HG03575 (cell line): ENCODE measurements at regions not wholly inside any gene's neighbourhood (a gene's known extent, or its start where the extent isn't known, plus 50 kb on each side); places are given as distances from the start of the nearest gene placed in this dataset.

ENCODE experiments used
- ATAC-seq: cut with Tn5 transposase; IDR thresholded peaks from one replicate; pipeline ENCODE4 v1.9.1; 2021; ENCODE audit not compliant: unreplicated experiment, insufficient number of reproducible peaks, low FRiP score; ENCODE audit errors: extremely low read depth

DNA sequence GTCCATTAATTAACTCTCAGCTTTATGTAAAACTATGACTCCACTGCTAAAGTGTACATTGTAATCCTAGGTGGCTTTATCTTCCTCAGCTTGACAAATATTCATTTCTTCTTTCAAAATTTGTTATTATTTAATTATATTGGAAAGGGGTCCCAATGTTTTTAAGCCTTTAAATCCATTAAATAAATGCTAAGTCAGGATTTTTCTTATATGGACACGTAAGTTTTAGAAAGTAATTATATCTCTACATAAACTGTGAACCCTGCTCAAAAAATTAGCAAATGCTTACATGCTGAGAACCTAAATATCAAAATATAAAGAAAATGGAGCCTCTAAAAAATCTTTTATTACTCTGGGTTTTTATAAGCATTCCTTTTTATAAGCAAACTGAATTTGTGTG lies 78.2 kb upstream of the MIR17HG start:
- ATAC-seq: no peak

GRCh38 chr13:91270031-91270430 lies 77.5 kb upstream of the MIR17HG start:
- no peak for ATAC-seq

- ATAC-seq: no peak
These were observed 75.2 kb upstream of the MIR17HG start for GRCh38 chr13:91272235-91272777.

DNA sequence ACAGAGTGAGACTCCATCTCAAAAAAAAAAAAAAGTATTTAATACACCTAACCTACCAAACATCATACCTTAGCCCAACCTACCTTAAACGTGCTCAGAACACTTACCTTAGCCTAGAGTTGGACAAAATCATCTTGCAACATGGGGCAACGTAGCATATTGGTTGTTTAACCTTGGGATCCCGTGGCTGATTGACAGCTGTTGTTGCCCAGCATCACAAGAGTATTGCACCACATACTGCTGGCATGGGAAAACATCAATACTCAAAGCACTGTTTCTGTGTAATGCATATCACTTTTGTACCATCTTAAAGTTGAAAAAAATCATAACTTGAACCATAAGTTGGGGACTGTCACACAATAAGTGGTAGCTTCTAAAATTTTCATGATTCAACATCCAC lies 73.8 kb upstream of the MIR17HG start:
- ATAC-seq: no peak

DNA sequence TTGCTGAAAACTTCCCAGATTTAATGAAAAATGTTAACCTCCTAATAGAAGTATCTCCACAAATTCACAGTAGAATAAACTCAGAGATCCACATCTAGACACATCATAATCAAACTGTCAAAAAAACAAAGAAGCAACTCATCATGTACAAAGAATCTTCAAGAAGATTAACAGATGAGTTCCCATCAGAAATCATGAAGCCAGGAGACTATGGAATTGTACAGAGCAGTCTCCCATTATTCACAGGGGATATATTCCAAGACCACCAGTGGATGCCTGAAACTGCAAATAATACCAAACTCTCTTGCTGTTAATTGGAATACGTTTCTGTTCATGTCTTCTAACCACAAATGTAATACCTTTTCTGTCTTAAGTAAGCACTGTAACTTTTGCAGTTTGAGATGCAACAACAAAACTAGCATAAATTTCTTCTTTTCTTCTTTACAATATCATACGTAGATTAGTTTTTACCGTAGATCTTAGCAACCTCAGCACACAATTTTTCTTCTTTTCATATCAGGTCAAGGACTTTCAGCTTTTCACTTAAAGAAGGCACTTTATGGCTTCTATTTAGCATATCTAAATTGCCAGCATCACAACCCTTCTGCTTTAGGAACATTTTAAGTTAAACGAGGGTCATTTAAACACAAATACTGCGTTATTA lies 70.3 kb upstream of the MIR17HG start:
- ATAC-seq: no peak

DNA sequence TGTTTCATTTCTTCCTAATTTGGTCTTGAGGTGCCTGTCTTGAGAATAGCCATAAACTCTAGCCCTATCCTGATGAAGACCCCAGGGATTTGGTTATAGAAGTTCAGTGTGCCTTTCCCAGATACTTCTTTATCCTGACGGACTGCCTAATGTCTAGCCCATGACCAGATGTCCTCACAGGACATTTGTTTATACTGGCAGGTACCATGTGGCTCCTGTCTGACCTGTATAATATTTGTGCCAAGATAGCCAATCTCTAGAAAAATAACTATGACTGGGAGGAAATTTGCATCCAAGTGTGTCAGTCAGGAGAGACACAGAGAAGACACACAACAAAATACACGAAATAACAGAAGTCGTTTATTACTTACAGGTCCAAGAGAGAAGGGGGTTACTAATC lies 69.2 kb upstream of the MIR17HG start:
- ATAC-seq: no peak

DNA sequence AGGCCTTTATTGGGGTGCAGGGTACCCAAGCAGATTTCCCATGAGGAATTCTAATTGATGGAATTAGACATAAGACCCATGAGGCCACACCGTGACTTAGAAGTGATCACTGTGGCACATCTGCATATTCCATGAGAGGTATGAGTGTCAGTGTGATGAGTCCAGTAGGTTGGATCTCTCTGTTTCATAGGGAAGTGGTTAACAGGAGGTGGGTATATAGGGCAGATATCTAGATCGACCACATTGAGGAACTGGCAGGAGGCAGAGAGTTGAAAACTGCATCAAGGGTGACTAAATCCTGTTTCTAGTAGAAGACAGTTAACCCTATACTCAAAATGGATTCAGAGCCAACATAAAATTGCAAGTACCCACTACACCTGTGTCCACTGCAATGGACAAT lies 68.6 kb upstream of the MIR17HG start:
- ATAC-seq: no peak

- ATAC-seq: no peak
These were observed 66.7 kb upstream of the MIR17HG start for GRCh38 chr13:91280801-91281200.

DNA sequence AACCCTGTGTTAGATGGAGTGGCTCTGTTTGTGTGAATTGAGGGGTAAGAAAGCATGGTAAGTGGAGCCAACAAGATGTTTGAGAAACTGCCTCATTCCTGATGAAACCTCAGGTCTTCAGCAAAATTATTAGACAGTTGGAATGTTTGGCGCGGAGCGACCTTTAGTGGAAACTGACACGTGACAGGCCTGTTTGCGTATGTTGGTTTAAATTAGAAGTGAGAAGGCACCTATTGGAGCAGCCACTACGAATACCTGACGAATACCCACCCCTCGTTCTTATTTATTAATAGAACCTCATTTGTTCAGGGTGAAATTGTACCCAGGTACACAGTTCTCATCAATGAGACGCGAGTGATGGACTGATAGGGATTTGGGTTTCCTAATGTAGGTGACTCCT lies 63.2 kb upstream of the MIR17HG start:
- no peak for ATAC-seq

GRCh38 chr13:91286317-91286716 lies 61.2 kb upstream of the MIR17HG start:
- no peak for ATAC-seq

- no peak for ATAC-seq
These were observed 56.4 kb upstream of the MIR17HG start for GRCh38 chr13:91291078-91291477.

- ATAC-seq: no peak
These were observed 54.8 kb upstream of the MIR17HG start for GRCh38 chr13:91292630-91293221.

DNA sequence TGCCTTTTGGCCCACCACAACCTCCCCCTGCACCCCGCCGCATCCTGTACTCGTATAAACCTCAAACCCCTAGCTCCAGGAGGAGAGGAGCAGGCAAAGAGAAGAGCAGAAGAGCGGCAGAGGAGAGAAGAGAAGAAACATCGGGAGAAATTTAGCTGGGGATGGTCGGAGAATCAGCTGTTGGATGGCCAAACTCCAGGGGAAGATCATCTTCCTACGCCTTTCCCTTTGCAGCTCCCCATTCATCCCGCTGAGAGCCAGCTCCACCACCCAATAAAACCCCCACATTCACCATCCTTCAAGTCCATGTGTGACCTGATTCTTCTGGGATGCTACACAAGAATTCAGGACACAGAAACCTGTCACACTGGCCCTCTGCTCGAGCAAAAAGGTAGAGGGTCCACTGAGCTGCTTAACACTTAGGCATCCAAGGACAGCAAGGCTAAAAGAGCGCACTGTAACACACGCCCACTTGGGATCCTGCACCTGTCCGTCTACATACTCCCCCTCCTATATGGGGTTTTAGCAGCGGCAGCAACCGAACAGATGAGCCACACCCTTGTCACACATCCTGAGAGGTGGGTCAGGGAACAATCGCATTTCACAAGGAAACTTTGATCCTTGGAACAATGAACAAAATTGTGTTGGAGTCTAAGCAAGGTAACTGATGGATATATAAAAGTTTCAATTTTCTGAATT lies 51.6 kb upstream of the MIR17HG start:
- ATAC-seq: no peak

GRCh38 chr13:91297503-91297902 lies 50.0 kb upstream of the MIR17HG start:
- no peak for ATAC-seq
